Panc1 (cell line): ENCODE measurements at regions not wholly inside any gene's neighbourhood (a gene's known extent, or its start where the extent isn't known, plus 50 kb on each side); places are given as distances from the start of the nearest gene placed in this dataset.

Experiments used
- ATAC-seq: fragments of 200-7000 bp; cut with Tn5 transposase; 2 replicates; pipeline ENCODE4 v1.9.1; 2020; ENCODE audit warnings: mild to moderate bottlenecking, moderate library complexity
- BruUV-seq: library from RNA; stranded (reverse); fragments of 400-500 nt; replicated peaks from 2 replicates; lab custom pipeline; 2021; lab: Mats Ljungman, UMichigan
- CTCF ChIA-PET: fragments of 300-600 bp; sonication (Branson Sonifier 250); formaldehyde crosslinking; loops from one replicate; lab custom pipeline; 2022; ENCODE audit warnings: antibody characterized with exemption; lab: Charles Lee
- POLR2A ChIA-PET: fragments of 300-600 bp; sonication (Branson Sonifier 250); formaldehyde crosslinking; loops from one replicate; lab custom pipeline; 2022; ENCODE audit warnings: antibody characterized with exemption; lab: Charles Lee
- DNase-seq: peaks from one replicate; pipeline ENCODE4 v3.0.0-alpha.2; 2010; ENCODE audit warnings: low read depth, low spot score
- H3K27ac ChIP-seq: 2 replicates; pipeline ENCODE4 v1.5.1; 2011; ENCODE audit warnings: mild to moderate bottlenecking, low read length, inconsistent platforms
- H3K27me3 ChIP-seq: fragments of 200-500 bp; sonication (Bioruptor generic); 2 replicates; pipeline ENCODE4 v1.6.0; 2014; ENCODE audit warnings: low read length, inconsistent platforms; ENCODE audit not compliant: control insufficient read depth, insufficient read depth
- H3K36me3 ChIP-seq: fragments of 200-500 bp; sonication (Bioruptor generic); 2 replicates; pipeline ENCODE4 v1.5.1; 2014; ENCODE audit warnings: inconsistent platforms, mild to moderate bottlenecking, low read length, moderate library complexity; ENCODE audit not compliant: control insufficient read depth, insufficient read depth
- H3K4me1 ChIP-seq: 2 replicates; pipeline ENCODE4 v1.5.1; 2011; ENCODE audit warnings: inconsistent platforms, mild to moderate bottlenecking, low read length, moderate library complexity; ENCODE audit not compliant: control insufficient read depth, insufficient read depth
- H3K4me3 ChIP-seq, 2 experiments: 2 replicates each; pipeline ENCODE4 v1.5.1; 2011 to 2012; ENCODE audit warnings: low read depth in 2 of 2, low read length in 2 of 2, mild to moderate bottlenecking in 2 of 2, inconsistent platforms in 1 of 2, moderate library complexity in 1 of 2
- H3K9me3 ChIP-seq: fragments of 200-500 bp; sonication (Bioruptor generic); 2 replicates; pipeline ENCODE4 v1.5.1; 2014; ENCODE audit warnings: low read depth, mild to moderate bottlenecking, inconsistent platforms, low read length, moderate library complexity; ENCODE audit not compliant: control insufficient read depth, insufficient read depth
- CTCF ChIP-seq: fragments of 450-650 bp; IDR thresholded peaks from 2 replicates; pipeline ENCODE4 v1.5.1; 2017; ENCODE audit warnings: mild to moderate bottlenecking
- POLR2AphosphoS5 ChIP-seq: IDR thresholded peaks from 2 replicates; pipeline ENCODE4 v1.6.1; 2012; ENCODE audit warnings: mild to moderate bottlenecking, low read depth, low read length, moderate library complexity
- SIN3A ChIP-seq: IDR thresholded peaks from 2 replicates; pipeline ENCODE4 v1.6.1; 2012; ENCODE audit warnings: low read depth, mild to moderate bottlenecking, low read length, moderate library complexity, borderline replicate concordance; ENCODE audit not compliant: insufficient read depth
- TCF7L2 ChIP-seq: IDR thresholded peaks from 2 replicates; pipeline ENCODE4 v1.6.1; 2011; ENCODE audit warnings: mild to moderate bottlenecking, low read depth, low read length, inconsistent platforms
- in situ Hi-C: cut with HindIII; loops from 2 replicates; pipeline ENCODE4 v1.10.0; 2016; ENCODE audit warnings: low sequenced_read_pairs, low pct_unique_long_range_greater_than_20kb
- intact Hi-C: fragments of 100-400 bp; cut with micrococcal nuclease; formaldehyde crosslinking; loops from one replicate; pipeline ENCODE4 v1.10.0; 2022; ENCODE audit not compliant: unreplicated experiment
- TF ChIP-seq, protein P1 (sequence below), 2 experiments: IDR thresholded peaks; 2 replicates each; pipeline ENCODE4 v1.6.1; 2011 to 2012; ENCODE audit warnings: low read depth in 2 of 2, control low read depth in 1 of 2, low read length in 1 of 2, mild to moderate bottlenecking in 1 of 2, moderate library complexity in 1 of 2; ENCODE audit not compliant: insufficient read depth in 1 of 2

GRCh38 chr3:150334974-150335373 is 73.1 kb upstream of the TSC22D2 start:
- ATAC-seq, result no peak
- CTCF ChIA-PET, result interaction anchor here (0.7 kb wide), 1 partner anchor 160 kb away, joined by 3 read pairs; no protein-coding TSS in a partner anchor

DNA sequence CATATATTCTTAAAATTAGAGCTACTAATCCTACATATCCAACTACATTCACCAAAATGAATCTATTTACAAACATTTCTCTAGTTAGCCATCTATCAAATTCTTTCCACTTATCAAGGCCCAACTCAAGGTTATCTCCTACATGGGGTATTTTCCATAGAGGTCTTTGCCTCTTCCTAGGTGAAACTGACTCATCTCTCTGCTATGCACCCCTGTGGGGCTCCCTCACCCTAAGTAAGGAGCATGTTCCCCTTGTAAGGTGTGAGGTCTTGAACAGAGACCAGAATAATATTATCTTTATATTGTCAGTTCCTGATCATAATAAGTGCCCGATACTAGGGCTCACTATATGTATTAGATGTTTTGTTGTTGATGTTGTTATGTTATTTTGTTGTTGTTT is 74.6 kb upstream of the TSC22D2 start:
- H3K4me3 ChIP-seq, result no peak overlapping the region
- in situ Hi-C loops (no loop called here), intact Hi-C loops (no loop called here)
- no peak for TF ChIP-seq TCF7L2
- TF ChIP-seq SIN3A, result no peak
- no peak for TF ChIP-seq CTCF
- TF ChIP-seq, protein P1, sequence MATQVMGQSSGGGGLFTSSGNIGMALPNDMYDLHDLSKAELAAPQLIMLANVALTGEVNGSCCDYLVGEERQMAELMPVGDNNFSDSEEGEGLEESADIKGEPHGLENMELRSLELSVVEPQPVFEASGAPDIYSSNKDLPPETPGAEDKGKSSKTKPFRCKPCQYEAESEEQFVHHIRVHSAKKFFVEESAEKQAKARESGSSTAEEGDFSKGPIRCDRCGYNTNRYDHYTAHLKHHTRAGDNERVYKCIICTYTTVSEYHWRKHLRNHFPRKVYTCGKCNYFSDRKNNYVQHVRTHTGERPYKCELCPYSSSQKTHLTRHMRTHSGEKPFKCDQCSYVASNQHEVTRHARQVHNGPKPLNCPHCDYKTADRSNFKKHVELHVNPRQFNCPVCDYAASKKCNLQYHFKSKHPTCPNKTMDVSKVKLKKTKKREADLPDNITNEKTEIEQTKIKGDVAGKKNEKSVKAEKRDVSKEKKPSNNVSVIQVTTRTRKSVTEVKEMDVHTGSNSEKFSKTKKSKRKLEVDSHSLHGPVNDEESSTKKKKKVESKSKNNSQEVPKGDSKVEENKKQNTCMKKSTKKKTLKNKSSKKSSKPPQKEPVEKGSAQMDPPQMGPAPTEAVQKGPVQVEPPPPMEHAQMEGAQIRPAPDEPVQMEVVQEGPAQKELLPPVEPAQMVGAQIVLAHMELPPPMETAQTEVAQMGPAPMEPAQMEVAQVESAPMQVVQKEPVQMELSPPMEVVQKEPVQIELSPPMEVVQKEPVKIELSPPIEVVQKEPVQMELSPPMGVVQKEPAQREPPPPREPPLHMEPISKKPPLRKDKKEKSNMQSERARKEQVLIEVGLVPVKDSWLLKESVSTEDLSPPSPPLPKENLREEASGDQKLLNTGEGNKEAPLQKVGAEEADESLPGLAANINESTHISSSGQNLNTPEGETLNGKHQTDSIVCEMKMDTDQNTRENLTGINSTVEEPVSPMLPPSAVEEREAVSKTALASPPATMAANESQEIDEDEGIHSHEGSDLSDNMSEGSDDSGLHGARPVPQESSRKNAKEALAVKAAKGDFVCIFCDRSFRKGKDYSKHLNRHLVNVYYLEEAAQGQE (IDR thresholded peaks at IDR 0.05; ENCODE audit: insufficient read depth in 1 of 2, low read depth in 2 of 2, low read length in 1 of 2), result no peak
- no peak for TF ChIP-seq POLR2AphosphoS5
- H3K4me1 ChIP-seq, result 0 out of 2 replicates have a peak, but pooled peaks cover 6% of the 10 kb centered on the region
- no TSS peak for BruUV-seq
- ChIA-PET CTCF (interaction anchor here (0.6 kb wide), 1 partner anchor 16 kb away, joined by 3 read pairs; no protein-coding TSS in a partner anchor), POLR2A (no interaction called here)
- no peaks in the 10 kb centered on the region for H3K36me3 ChIP-seq
- peak overlapping the region; percentile 41 for H3K27ac ChIP-seq
- peaks cover 10% of the 10 kb centered on the region; the same call in 1 of the 2 replicates for H3K9me3 ChIP-seq
- no peak for DNase-seq
- ATAC-seq, result peak; percentile 68; the same call in 1 of the 2 replicates
- no peaks in the 10 kb centered on the region for H3K27me3 ChIP-seq

More at GRCh38 chr3:150334974-150335373, 73.1 kb upstream of the TSC22D2 start:
- no peak for TF ChIP-seq SIN3A
- no peak for TF ChIP-seq TCF7L2
- TF ChIP-seq CTCF, result no peak
- TF ChIP-seq, protein P1 (IDR thresholded peaks at IDR 0.05; ENCODE audit: insufficient read depth in 1 of 2, low read depth in 2 of 2, low read length in 1 of 2), result no peak
- no peak for TF ChIP-seq POLR2AphosphoS5
- Histone ChIP-seq H3K36me3 (no peaks in the 10 kb centered on the region), H3K27ac (peak overlapping the region; percentile 57; the same call in 1 of the 2 replicates), H3K4me3 (no peak overlapping the region), H3K9me3 (peaks cover 11% of the 10 kb centered on the region; the same call in 1 of the 2 replicates), H3K4me1 (peaks cover 7% of the 10 kb centered on the region), H3K27me3 (no peaks in the 10 kb centered on the region)
- POLR2A ChIA-PET, result no interaction called here
- no peak for DNase-seq
- no TSS peak for BruUV-seq
- in situ Hi-C loops (no loop called here), intact Hi-C loops (no loop called here)
